ENCODE measurements at regions not wholly inside any gene's neighbourhood (a gene's known extent, or its start where the extent isn't known, plus 50 kb on each side); places are given as distances from the start of the nearest gene placed in this dataset.
A peak's percentile ranks its signal among the peaks of the same experiment; 100 is the strongest.

- no peak overlapping the region for H3K4me3 ChIP-seq (replicated peaks in 1 of 4; ENCODE audit: control extremely low read depth in 1 of 4, insufficient read depth in 1 of 4, low read depth in 3 of 4, low read length in 4 of 4)
- no peak overlapping the region for H3K4me2 ChIP-seq (ENCODE audit: extremely low read depth, insufficient read depth, low read length)
- TF ChIP-seq CTCF (conservative IDR thresholded peaks at IDR 0.05 in 1 of 2, IDR thresholded peaks at IDR 0.05 in 1 of 2; ENCODE audit: low read depth in 1 of 2, low read length in 2 of 2) (no peak), EZH2 (IDR thresholded peaks at IDR 0.05; ENCODE audit: low read length, missing control alignments) (no peak)
- H3K9me3 ChIP-seq (ENCODE audit: control insufficient read depth, insufficient read depth, low read depth, low read length) = no peaks in the 10 kb centered on the region
- no peaks in the 10 kb centered on the region for H3K4me1 ChIP-seq (ENCODE audit: control insufficient read depth, extremely low read depth, insufficient read depth, low read length)
- H2AFZ ChIP-seq (ENCODE audit: low read length) = peak overlapping the region; percentile 34
- no peaks in the 10 kb centered on the region for H3K79me2 ChIP-seq (ENCODE audit: control insufficient read depth, insufficient read depth, low read length)
- DNase-seq (ENCODE audit: low read depth in 2 of 2) = no peak
- H3K27ac ChIP-seq (ENCODE audit: insufficient read depth, low read length) = no peak overlapping the region
- H4K20me1 ChIP-seq (ENCODE audit: control insufficient read depth, extremely low read depth, insufficient read depth, low read length) = no peaks in the 10 kb centered on the region
- H3K36me3 ChIP-seq (ENCODE audit: control insufficient read depth, insufficient read depth, low read length) = no peaks in the 10 kb centered on the region
- H3K9ac ChIP-seq (ENCODE audit: insufficient read depth, low read length) = no peak overlapping the region
- H3K27me3 ChIP-seq (ENCODE audit: control insufficient read depth, insufficient read depth, low read length) = no peaks in the 10 kb centered on the region
These were observed 107.5 kb downstream of the MSTN start for GRCh38 chr2:189954989-189955388.

- Histone ChIP-seq H3K9ac (ENCODE audit: insufficient read depth, low read length) (no peak overlapping the region), H3K4me3 (replicated peaks in 1 of 4; ENCODE audit: control extremely low read depth in 1 of 4, insufficient read depth in 1 of 4, low read depth in 3 of 4, low read length in 4 of 4) (no peak overlapping the region), H3K27me3 (ENCODE audit: control insufficient read depth, insufficient read depth, low read length) (no peaks in the 10 kb centered on the region), H2AFZ (ENCODE audit: low read length) (no peak overlapping the region), H3K36me3 (ENCODE audit: control insufficient read depth, insufficient read depth, low read length) (no peaks in the 10 kb centered on the region), H4K20me1 (ENCODE audit: control insufficient read depth, extremely low read depth, insufficient read depth, low read length) (no peaks in the 10 kb centered on the region), H3K79me2 (ENCODE audit: control insufficient read depth, insufficient read depth, low read length) (no peaks in the 10 kb centered on the region), H3K9me3 (ENCODE audit: control insufficient read depth, insufficient read depth, low read depth, low read length) (no peaks in the 10 kb centered on the region), H3K4me1 (ENCODE audit: control insufficient read depth, extremely low read depth, insufficient read depth, low read length) (no peaks in the 10 kb centered on the region), H3K4me2 (ENCODE audit: extremely low read depth, insufficient read depth, low read length) (no peak overlapping the region), H3K27ac (ENCODE audit: insufficient read depth, low read length) (no peak overlapping the region)
- no peak for TF ChIP-seq EZH2 (IDR thresholded peaks at IDR 0.05; ENCODE audit: low read length, missing control alignments)
- no peak for TF ChIP-seq CTCF (conservative IDR thresholded peaks at IDR 0.05 in 1 of 2, IDR thresholded peaks at IDR 0.05 in 1 of 2; ENCODE audit: low read depth in 1 of 2, low read length in 2 of 2)
- DNase-seq (ENCODE audit: low read depth in 2 of 2) = no peak
These were observed 109.9 kb downstream of the MSTN start for GRCh38 chr2:189952536-189953109.

GRCh38 chr2:189951791-189952535, 110.6 kb downstream of the MSTN start:
- H3K79me2 ChIP-seq (ENCODE audit: control insufficient read depth, insufficient read depth, low read length) = no peaks in the 10 kb centered on the region
- H3K9me3 ChIP-seq (ENCODE audit: control insufficient read depth, insufficient read depth, low read depth, low read length) = no peaks in the 10 kb centered on the region
- no peak overlapping the region for H3K4me3 ChIP-seq (replicated peaks in 1 of 4; ENCODE audit: control extremely low read depth in 1 of 4, insufficient read depth in 1 of 4, low read depth in 3 of 4, low read length in 4 of 4)
- H3K9ac ChIP-seq (ENCODE audit: insufficient read depth, low read length) = no peak overlapping the region
- H3K36me3 ChIP-seq (ENCODE audit: control insufficient read depth, insufficient read depth, low read length) = no peaks in the 10 kb centered on the region
- no peak for DNase-seq (ENCODE audit: low read depth in 2 of 2)
- no peaks in the 10 kb centered on the region for H3K4me1 ChIP-seq (ENCODE audit: control insufficient read depth, extremely low read depth, insufficient read depth, low read length)
- no peak overlapping the region for H3K4me2 ChIP-seq (ENCODE audit: extremely low read depth, insufficient read depth, low read length)
- H4K20me1 ChIP-seq (ENCODE audit: control insufficient read depth, extremely low read depth, insufficient read depth, low read length) = no peaks in the 10 kb centered on the region
- H3K27me3 ChIP-seq (ENCODE audit: control insufficient read depth, insufficient read depth, low read length) = no peaks in the 10 kb centered on the region
- H2AFZ ChIP-seq (ENCODE audit: low read length) = peak overlapping the region; percentile 55
- no peak overlapping the region for H3K27ac ChIP-seq (ENCODE audit: insufficient read depth, low read length)
- TF ChIP-seq EZH2 (IDR thresholded peaks at IDR 0.05; ENCODE audit: low read length, missing control alignments) (no peak), CTCF (conservative IDR thresholded peaks at IDR 0.05 in 1 of 2, IDR thresholded peaks at IDR 0.05 in 1 of 2; ENCODE audit: low read depth in 1 of 2, low read length in 2 of 2) (no peak)

Measured in fibroblast of lung (primary cell).